ENCODE measurements at regions not wholly inside any gene's neighbourhood (a gene's known extent, or its start where the extent isn't known, plus 50 kb on each side); places are given as distances from the start of the nearest gene placed in this dataset.
A peak's percentile ranks its signal among the peaks of the same experiment; 100 is the strongest.
"Not testable (repeated sequence)": the region's sequence is repeated elsewhere in the genome, so short reads cannot be mapped to it uniquely, and the experiment has no call there.

DNA sequence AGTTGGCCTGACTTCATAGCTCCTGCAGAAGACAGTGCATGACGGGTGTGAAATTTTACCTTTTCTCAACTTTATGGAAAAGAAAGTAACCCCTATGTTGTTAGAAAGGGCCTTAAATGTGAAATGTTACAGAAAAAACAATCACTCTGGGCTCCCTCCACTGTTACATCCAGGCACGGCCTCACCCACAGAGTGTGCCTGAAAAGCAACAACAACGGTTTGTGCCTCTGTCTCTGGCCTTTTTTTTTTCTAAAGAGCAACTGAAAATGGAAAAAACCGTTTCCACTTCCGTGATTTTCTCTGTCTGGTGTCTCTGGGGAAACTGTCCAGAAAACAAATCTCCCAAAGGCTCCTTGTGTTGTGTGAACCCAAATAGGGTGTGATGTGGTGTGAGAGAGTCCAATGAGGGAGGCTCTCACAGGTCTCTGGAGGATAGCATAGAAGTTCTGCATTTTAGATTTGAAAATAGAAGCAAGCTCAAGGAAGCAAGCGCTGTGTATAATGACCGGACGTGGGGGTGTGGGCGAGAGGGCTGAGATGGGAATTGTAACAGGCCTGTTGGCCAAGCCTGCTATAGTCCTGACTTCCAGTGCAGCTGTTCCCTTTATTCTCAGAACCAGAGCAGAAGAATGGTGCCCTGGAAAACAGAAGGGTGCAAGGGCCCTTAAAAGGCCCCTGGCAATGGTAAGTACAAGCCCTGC lies 221.8 kb upstream of the TUT7 start:
- H3K4me3 ChIP-seq (ENCODE audit: low read depth, low read length) = no peak overlapping the region
- TF ChIP-seq, protein P1, sequence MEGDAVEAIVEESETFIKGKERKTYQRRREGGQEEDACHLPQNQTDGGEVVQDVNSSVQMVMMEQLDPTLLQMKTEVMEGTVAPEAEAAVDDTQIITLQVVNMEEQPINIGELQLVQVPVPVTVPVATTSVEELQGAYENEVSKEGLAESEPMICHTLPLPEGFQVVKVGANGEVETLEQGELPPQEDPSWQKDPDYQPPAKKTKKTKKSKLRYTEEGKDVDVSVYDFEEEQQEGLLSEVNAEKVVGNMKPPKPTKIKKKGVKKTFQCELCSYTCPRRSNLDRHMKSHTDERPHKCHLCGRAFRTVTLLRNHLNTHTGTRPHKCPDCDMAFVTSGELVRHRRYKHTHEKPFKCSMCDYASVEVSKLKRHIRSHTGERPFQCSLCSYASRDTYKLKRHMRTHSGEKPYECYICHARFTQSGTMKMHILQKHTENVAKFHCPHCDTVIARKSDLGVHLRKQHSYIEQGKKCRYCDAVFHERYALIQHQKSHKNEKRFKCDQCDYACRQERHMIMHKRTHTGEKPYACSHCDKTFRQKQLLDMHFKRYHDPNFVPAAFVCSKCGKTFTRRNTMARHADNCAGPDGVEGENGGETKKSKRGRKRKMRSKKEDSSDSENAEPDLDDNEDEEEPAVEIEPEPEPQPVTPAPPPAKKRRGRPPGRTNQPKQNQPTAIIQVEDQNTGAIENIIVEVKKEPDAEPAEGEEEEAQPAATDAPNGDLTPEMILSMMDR (IDR thresholded peaks at IDR 0.05; ENCODE audit: insufficient read depth, low read depth, low read length, missing control alignments) = no peak
- DNase-seq (ENCODE audit: low read depth) = peak; percentile 32

DNA sequence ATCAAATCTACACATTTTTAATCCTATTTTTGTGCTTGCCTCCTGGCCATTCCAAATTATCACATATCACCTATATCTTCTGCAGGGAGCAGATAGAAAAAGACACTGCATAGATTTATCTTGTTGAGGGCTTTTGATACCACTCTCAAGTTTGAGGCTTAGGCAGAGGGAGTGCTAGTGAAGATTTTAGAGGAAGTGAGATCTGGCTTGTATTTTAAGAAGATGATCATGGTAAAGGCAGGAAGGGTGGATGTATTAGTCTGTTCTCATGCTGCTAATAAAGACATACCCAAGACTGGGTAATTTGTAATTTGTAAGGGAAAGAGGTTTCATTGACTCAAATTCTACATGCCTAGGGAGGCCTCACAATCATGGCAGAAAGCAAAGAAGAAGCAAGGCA lies 220.9 kb upstream of the TUT7 start:
- H3K4me3 ChIP-seq (ENCODE audit: low read depth, low read length) = no peak overlapping the region
- TF ChIP-seq, protein P1 (IDR thresholded peaks at IDR 0.05; ENCODE audit: insufficient read depth, low read depth, low read length, missing control alignments) = no peak
- peak; percentile 6 for DNase-seq (ENCODE audit: low read depth)

DNA sequence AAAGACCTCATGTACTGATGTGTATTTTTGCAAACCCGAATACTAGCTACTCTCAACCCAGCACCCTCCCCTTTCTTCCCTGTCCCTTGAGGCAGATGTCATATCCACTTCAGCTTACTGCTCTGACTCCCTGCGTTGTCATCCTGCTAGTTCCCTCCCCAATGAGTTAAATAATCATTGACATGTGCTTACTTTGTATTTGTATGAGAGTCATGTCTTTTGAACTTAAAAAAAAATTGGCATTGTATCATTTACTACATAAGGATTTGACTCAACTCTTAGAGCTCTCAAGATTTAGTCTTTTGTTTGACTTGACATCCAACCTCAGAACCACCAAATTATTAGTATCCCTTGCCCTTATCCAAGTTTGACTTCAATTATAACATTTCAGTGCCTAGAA lies 219.7 kb upstream of the TUT7 start:
- no peak for DNase-seq (ENCODE audit: low read depth)
- no peak overlapping the region for H3K4me3 ChIP-seq (ENCODE audit: low read depth, low read length)
- TF ChIP-seq, protein P1 (IDR thresholded peaks at IDR 0.05; ENCODE audit: insufficient read depth, low read depth, low read length, missing control alignments) = no peak

- TF ChIP-seq, protein P1 (IDR thresholded peaks at IDR 0.05; ENCODE audit: insufficient read depth, low read depth, low read length, missing control alignments) = no peak
- no peak for DNase-seq (ENCODE audit: low read depth)
- H3K4me3 ChIP-seq (ENCODE audit: low read depth, low read length) = no peak overlapping the region
Measured at GRCh38 chr9:86572904-86573303, 218.7 kb upstream of the TUT7 start.

DNA sequence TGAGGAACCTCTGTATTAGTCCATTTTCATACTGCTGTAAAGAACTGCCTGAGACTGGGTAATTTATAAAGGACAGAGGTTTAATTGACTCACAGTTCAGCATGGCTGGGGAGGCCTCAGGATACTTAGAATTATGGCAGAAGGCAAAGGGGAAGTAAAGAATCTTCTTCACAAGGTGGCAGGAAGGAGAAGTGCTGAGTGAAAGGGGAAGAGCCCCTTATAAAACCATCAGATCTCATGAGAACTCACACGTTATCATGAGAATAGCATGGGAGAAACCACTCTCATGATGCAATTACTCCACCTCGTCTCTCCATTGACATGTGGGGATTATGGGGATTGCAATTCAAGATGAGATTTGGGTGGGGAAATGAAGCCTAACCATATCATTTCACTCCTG lies 211.4 kb upstream of the TUT7 start:
- DNase-seq (ENCODE audit: low read depth); H3K4me3 ChIP-seq (ENCODE audit: low read depth, low read length): not testable (repeated sequence)

DNA sequence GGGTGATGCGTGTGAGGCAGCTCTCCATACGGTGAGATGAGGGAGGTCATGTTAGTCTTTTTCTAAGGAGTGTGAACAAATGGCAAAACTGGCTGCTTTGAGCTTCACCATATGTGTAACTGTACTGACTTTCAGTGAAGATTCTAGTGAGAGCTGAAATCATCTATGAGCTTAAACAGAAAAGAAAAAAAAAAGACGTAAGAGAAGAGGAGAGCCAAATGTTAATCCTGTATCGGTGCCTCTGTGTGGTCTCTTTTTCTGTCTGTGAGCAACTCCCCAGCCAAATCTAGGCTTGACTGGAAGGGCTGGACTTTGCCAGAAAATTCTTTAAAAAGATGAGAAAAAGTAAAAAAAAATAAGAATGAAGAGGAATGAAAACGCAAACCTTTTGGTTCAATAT lies 209.7 kb upstream of the TUT7 start:
- H3K4me3 ChIP-seq (ENCODE audit: low read depth, low read length) = no peak overlapping the region
- DNase-seq (ENCODE audit: low read depth) = no peak
- TF ChIP-seq, protein P1 (IDR thresholded peaks at IDR 0.05; ENCODE audit: insufficient read depth, low read depth, low read length, missing control alignments) = no peak

- TF ChIP-seq, protein P1 (IDR thresholded peaks at IDR 0.05; ENCODE audit: insufficient read depth, low read depth, low read length, missing control alignments) = no peak
- no peak for DNase-seq (ENCODE audit: low read depth)
- H3K4me3 ChIP-seq (ENCODE audit: low read depth, low read length) = no peak overlapping the region
Measured at GRCh38 chr9:86563350-86563749, 209.1 kb upstream of the TUT7 start.
